ENCODE measurements at regions not wholly inside any gene's neighbourhood (a gene's known extent, or its start where the extent isn't known, plus 50 kb on each side); places are given as distances from the start of the nearest gene placed in this dataset.

- no peak for DNase-seq (ENCODE audit: low read depth)
- no peak overlapping the region for H3K4me3 ChIP-seq (ENCODE audit: low read depth, low read length)
- TF ChIP-seq CTCF (IDR thresholded peaks at IDR 0.05; ENCODE audit: low read depth, low read length, missing control alignments): no peak
Observed at GRCh38 chr2:120560330-120560729, 175.3 kb upstream of the GLI2 start.

- no peak for DNase-seq (ENCODE audit: low read depth)
- no peak overlapping the region for H3K4me3 ChIP-seq (ENCODE audit: low read depth, low read length)
- no peak for TF ChIP-seq CTCF (IDR thresholded peaks at IDR 0.05; ENCODE audit: low read depth, low read length, missing control alignments)
Observed at GRCh38 chr2:120561379-120562035, 174.2 kb upstream of the GLI2 start.

GRCh38 chr2:120562218-120563005 is 173.3 kb upstream of the GLI2 start:
- DNase-seq (ENCODE audit: low read depth): no peak
- TF ChIP-seq CTCF (IDR thresholded peaks at IDR 0.05; ENCODE audit: low read depth, low read length, missing control alignments): no peak
- H3K4me3 ChIP-seq (ENCODE audit: low read depth, low read length): no peak overlapping the region

GRCh38 chr2:120563616-120564015 is 172.1 kb upstream of the GLI2 start:
- no peak for TF ChIP-seq CTCF (IDR thresholded peaks at IDR 0.05; ENCODE audit: low read depth, low read length, missing control alignments)
- no peak overlapping the region for H3K4me3 ChIP-seq (ENCODE audit: low read depth, low read length)
- DNase-seq (ENCODE audit: low read depth): no peak

- H3K4me3 ChIP-seq (ENCODE audit: low read depth, low read length): no peak overlapping the region
- DNase-seq (ENCODE audit: low read depth): no peak
- no peak for TF ChIP-seq CTCF (IDR thresholded peaks at IDR 0.05; ENCODE audit: low read depth, low read length, missing control alignments)
Observed at GRCh38 chr2:120564213-120565094, 171.2 kb upstream of the GLI2 start.

GRCh38 chr2:120565095-120565460 is 170.6 kb upstream of the GLI2 start:
- no peak for TF ChIP-seq CTCF (IDR thresholded peaks at IDR 0.05; ENCODE audit: low read depth, low read length, missing control alignments)
- no peak overlapping the region for H3K4me3 ChIP-seq (ENCODE audit: low read depth, low read length)
- no peak for DNase-seq (ENCODE audit: low read depth)

Measured in GM12864 (cell line).